Keratinocyte (primary cell): ENCODE measurements at regions not wholly inside any gene's neighbourhood (a gene's known extent, or its start where the extent isn't known, plus 50 kb on each side); places are given as distances from the start of the nearest gene placed in this dataset.
"Not testable (repeated sequence)": the region's sequence is repeated elsewhere in the genome, so short reads cannot be mapped to it uniquely, and the experiment has no call there.

Experiments
- DNase-seq: peaks from one replicate; pipeline ENCODE4 v3.0.0-alpha.2; 2011; ENCODE audit warnings: low read depth, missing footprints, low spot score
- FAIRE-seq: peaks from 2 replicates; lab custom pipeline; 2011; peaks lifted over from hg19 to GRCh38; lab: Jason Lieb, UNC
- H2AFZ ChIP-seq: 2 replicates; pipeline ENCODE4 v1.6.0; 2012; ENCODE audit warnings: low read length, control low read depth, inconsistent platforms; ENCODE audit not compliant: control insufficient read depth
- H3K27ac ChIP-seq: 2 replicates; pipeline ENCODE4 v1.5.1; 2011; ENCODE audit warnings: low read length; ENCODE audit not compliant: control insufficient read depth, insufficient read depth
- H3K27me3 ChIP-seq: 3 replicates; pipeline ENCODE4 v1.6.0; 2011; ENCODE audit warnings: low read length; ENCODE audit not compliant: control insufficient read depth, insufficient read depth; ENCODE audit errors: extremely low read depth
- H3K36me3 ChIP-seq, 2 experiments: 2 replicates in 1 of 2; 3 replicates in 1 of 2; pipeline ENCODE4 v1.5.1; 2011; ENCODE audit warnings: low read length in 2 of 2, mild to moderate bottlenecking in 1 of 2; ENCODE audit not compliant: control insufficient read depth in 2 of 2, insufficient read depth in 2 of 2; ENCODE audit errors: extremely low read depth in 1 of 2
- H3K4me1 ChIP-seq: 3 replicates; pipeline ENCODE4 v1.5.1; 2011; ENCODE audit warnings: low read length; ENCODE audit not compliant: control insufficient read depth, insufficient read depth; ENCODE audit errors: extremely low read depth
- H3K4me2 ChIP-seq: 3 replicates; pipeline ENCODE4 v1.6.0; 2011; ENCODE audit warnings: low read depth, low read length; ENCODE audit not compliant: control insufficient read depth, insufficient read depth; ENCODE audit errors: extremely low read depth
- H3K4me3 ChIP-seq, 3 experiments: fragments of 200-600 bp in 1 of 3; sonication (generic) in 1 of 3; 2 replicates in 2 of 3; 3 replicates in 1 of 3; pipeline ENCODE4 v1.5.1; 2011 to 2016; ENCODE audit warnings: low read length in 3 of 3, mild to moderate bottlenecking in 3 of 3, control low read depth in 2 of 3, inconsistent platforms in 1 of 3, low read depth in 1 of 3, mixed read lengths in 1 of 3, mixed run types in 1 of 3, moderate library complexity in 1 of 3; ENCODE audit not compliant: control insufficient read depth in 2 of 3, insufficient read depth in 2 of 3; ENCODE audit errors: extremely low read depth in 1 of 3
- H3K79me2 ChIP-seq: 2 replicates; pipeline ENCODE4 v1.6.0; 2012; ENCODE audit warnings: low read length; ENCODE audit not compliant: control insufficient read depth, insufficient read depth
- H3K9ac ChIP-seq: 3 replicates; pipeline ENCODE4 v1.6.0; 2011; ENCODE audit warnings: low read length; ENCODE audit not compliant: control insufficient read depth, insufficient read depth; ENCODE audit errors: extremely low read depth
- H3K9me1 ChIP-seq: 3 replicates; pipeline ENCODE4 v1.6.0; 2011; ENCODE audit warnings: low read length; ENCODE audit not compliant: control insufficient read depth, insufficient read depth; ENCODE audit errors: extremely low read depth
- H3K9me3 ChIP-seq: 2 replicates; pipeline ENCODE4 v1.5.1; 2012; ENCODE audit warnings: low read depth, low read length; ENCODE audit not compliant: control insufficient read depth
- H4K20me1 ChIP-seq: 3 replicates; pipeline ENCODE4 v1.6.0; 2011; ENCODE audit warnings: low read length; ENCODE audit not compliant: control insufficient read depth, insufficient read depth; ENCODE audit errors: extremely low read depth
- CTCF ChIP-seq, 3 experiments: IDR thresholded peaks in 1 of 3; conservative IDR thresholded peaks in 1 of 3; optimal IDR thresholded peaks in 1 of 3; 2 replicates in 2 of 3; 3 replicates in 1 of 3; pipeline versions ENCODE3 to v1.5.1; 2011; ENCODE audit warnings: low read length in 3 of 3, mild to moderate bottlenecking in 3 of 3, moderate library complexity in 2 of 3, control low read depth in 1 of 3, inconsistent platforms in 1 of 3; ENCODE audit not compliant: insufficient read depth in 2 of 3; ENCODE audit errors: extremely low read depth in 1 of 3
- EZH2 ChIP-seq: IDR thresholded peaks from one replicate; pipeline ENCODE4 v1.6.1; 2012; ENCODE audit warnings: inconsistent platforms, mild to moderate bottlenecking, low read length, moderate library complexity
- dilution Hi-C: fragments of 300-500 bp; cut with MboI; formaldehyde crosslinking; loops from one replicate; pipeline ENCODE4 v1.7.0; 2020; ENCODE audit warnings: low sequenced_read_pairs; ENCODE audit not compliant: extremely low pct_ligation_motif_present

- no peak for DNase-seq
- H3K27ac ChIP-seq, result no peak overlapping the region
- H3K9ac ChIP-seq, result no peak overlapping the region
- no peaks in the 10 kb centered on the region for H3K9me3 ChIP-seq
- TF ChIP-seq CTCF (optimal IDR thresholded peaks at IDR 0.05 in 1 of 3, IDR thresholded peaks at IDR 0.05 in 1 of 3, conservative IDR thresholded peaks at IDR 0.05 in 1 of 3; ENCODE audit: extremely low read depth in 1 of 3, insufficient read depth in 2 of 3, low read length in 3 of 3) (no peak), EZH2 (no peak)
- FAIRE-seq, result no peak
- no peak overlapping the region for H3K4me2 ChIP-seq
- H3K79me2 ChIP-seq, result no peaks in the 10 kb centered on the region
- H3K36me3 ChIP-seq, result no peaks in the 10 kb centered on the region
- no peaks in the 10 kb centered on the region for H3K4me1 ChIP-seq
- no peak overlapping the region for H3K4me3 ChIP-seq
- H4K20me1 ChIP-seq, result no peaks in the 10 kb centered on the region
- no peaks in the 10 kb centered on the region for H3K9me1 ChIP-seq
- dilution Hi-C loops, result no loop called here
- no peaks in the 10 kb centered on the region for H3K27me3 ChIP-seq
- H2AFZ ChIP-seq, result no peak overlapping the region
Observed at GRCh38 chr13:65112123-65112522, 2118.0 kb downstream of the PCDH9 start.

GRCh38 chr13:65111223-65111622 lies 2118.9 kb downstream of the PCDH9 start:
- no peaks in the 10 kb centered on the region for H3K4me1 ChIP-seq
- H3K27me3 ChIP-seq, result no peaks in the 10 kb centered on the region
- no peak overlapping the region for H3K27ac ChIP-seq
- TF ChIP-seq CTCF (optimal IDR thresholded peaks at IDR 0.05 in 1 of 3, IDR thresholded peaks at IDR 0.05 in 1 of 3, conservative IDR thresholded peaks at IDR 0.05 in 1 of 3; ENCODE audit: extremely low read depth in 1 of 3, insufficient read depth in 2 of 3, low read length in 3 of 3), result no peak
- no peak for TF ChIP-seq EZH2
- H3K4me2 ChIP-seq, result no peak overlapping the region
- H4K20me1 ChIP-seq, result no peaks in the 10 kb centered on the region
- no peaks in the 10 kb centered on the region for H3K9me3 ChIP-seq
- FAIRE-seq (no peak), DNase-seq (no peak)
- no peak overlapping the region for H3K4me3 ChIP-seq
- no peaks in the 10 kb centered on the region for H3K79me2 ChIP-seq
- H2AFZ ChIP-seq, result no peak overlapping the region
- H3K9ac ChIP-seq, result no peak overlapping the region
- no peaks in the 10 kb centered on the region for H3K36me3 ChIP-seq
- no peaks in the 10 kb centered on the region for H3K9me1 ChIP-seq
- dilution Hi-C loops, result no loop called here

- H4K20me1 ChIP-seq, H3K9ac ChIP-seq, H3K27ac ChIP-seq, dilution Hi-C loops, H3K9me3 ChIP-seq, H3K9me1 ChIP-seq, H3K4me1 ChIP-seq, H3K36me3 ChIP-seq, DNase-seq, H3K27me3 ChIP-seq, H2AFZ ChIP-seq, H3K79me2 ChIP-seq, H3K4me2 ChIP-seq, FAIRE-seq, H3K4me3 ChIP-seq: not testable (repeated sequence)
Observed at GRCh38 chr13:65104436-65104835, 2125.7 kb downstream of the PCDH9 start.
